Activated naive CD8-positive, alpha-beta T cell (primary cell): ENCODE measurements at regions not wholly inside any gene's neighbourhood (a gene's known extent, or its start where the extent isn't known, plus 50 kb on each side); places are given as distances from the start of the nearest gene placed in this dataset.

Experiments used
- H3K27ac Mint-ChIP-seq: one replicate; pipeline ENCODE4 v1.8.0; 2021; ENCODE audit warnings: mixed read lengths
- H3K27me3 Mint-ChIP-seq: one replicate; pipeline ENCODE4 v1.8.0; 2021; ENCODE audit warnings: mixed read lengths
- H3K36me3 Mint-ChIP-seq: one replicate; pipeline ENCODE4 v1.8.0; 2021; ENCODE audit warnings: mixed read lengths
- H3K4me1 Mint-ChIP-seq: one replicate; pipeline ENCODE4 v1.8.0; 2021; ENCODE audit warnings: low read depth, mixed read lengths
- H3K4me3 Mint-ChIP-seq: one replicate; pipeline ENCODE4 v1.8.0; 2021; ENCODE audit warnings: mild to moderate bottlenecking, mixed read lengths
- H3K9me3 Mint-ChIP-seq: one replicate; pipeline ENCODE4 v1.8.0; 2021; ENCODE audit warnings: low read depth, mixed read lengths

GRCh38 chr1:34695580-34695979, 59.3 kb upstream of the GJB5 start:
- no peaks in the 10 kb centered on the region for H3K9me3 Mint-ChIP-seq
- H3K4me3 Mint-ChIP-seq: no peak overlapping the region
- no peaks in the 10 kb centered on the region for H3K4me1 Mint-ChIP-seq
- H3K27me3 Mint-ChIP-seq: peaks cover 15% of the 10 kb centered on the region
- no peak overlapping the region for H3K27ac Mint-ChIP-seq
- H3K36me3 Mint-ChIP-seq: no peaks in the 10 kb centered on the region

DNA sequence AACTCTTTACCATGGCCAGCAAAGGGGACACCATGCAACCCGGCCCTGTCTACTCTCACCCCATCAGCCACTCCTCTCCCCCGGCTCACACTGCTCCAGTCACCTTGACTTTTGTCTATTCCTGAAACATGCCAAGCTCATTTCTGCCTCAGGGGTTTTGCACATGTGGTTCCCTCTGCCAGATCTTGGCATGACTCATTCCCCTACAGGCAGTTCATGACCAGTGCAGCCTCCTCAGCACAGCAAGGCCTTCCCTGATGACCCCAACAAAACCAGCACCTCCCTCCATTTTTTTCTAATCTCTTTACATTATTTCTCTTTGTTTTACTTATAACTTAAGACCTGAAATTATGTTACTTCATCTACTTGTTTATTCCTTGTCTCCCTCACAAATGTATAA, 58.6 kb upstream of the GJB5 start:
- H3K4me3 Mint-ChIP-seq: no peak overlapping the region
- no peak overlapping the region for H3K27ac Mint-ChIP-seq
- H3K9me3 Mint-ChIP-seq: no peaks in the 10 kb centered on the region
- H3K4me1 Mint-ChIP-seq: no peaks in the 10 kb centered on the region
- H3K27me3 Mint-ChIP-seq: peaks cover 13% of the 10 kb centered on the region
- no peaks in the 10 kb centered on the region for H3K36me3 Mint-ChIP-seq

GRCh38 chr1:34696981-34697380, 57.9 kb upstream of the GJB5 start:
- Mint-ChIP-seq H3K4me3 (no peak overlapping the region), H3K9me3 (no peaks in the 10 kb centered on the region), H3K4me1 (no peaks in the 10 kb centered on the region), H3K36me3 (no peaks in the 10 kb centered on the region), H3K27ac (no peak overlapping the region), H3K27me3 (peaks cover 13% of the 10 kb centered on the region)

DNA sequence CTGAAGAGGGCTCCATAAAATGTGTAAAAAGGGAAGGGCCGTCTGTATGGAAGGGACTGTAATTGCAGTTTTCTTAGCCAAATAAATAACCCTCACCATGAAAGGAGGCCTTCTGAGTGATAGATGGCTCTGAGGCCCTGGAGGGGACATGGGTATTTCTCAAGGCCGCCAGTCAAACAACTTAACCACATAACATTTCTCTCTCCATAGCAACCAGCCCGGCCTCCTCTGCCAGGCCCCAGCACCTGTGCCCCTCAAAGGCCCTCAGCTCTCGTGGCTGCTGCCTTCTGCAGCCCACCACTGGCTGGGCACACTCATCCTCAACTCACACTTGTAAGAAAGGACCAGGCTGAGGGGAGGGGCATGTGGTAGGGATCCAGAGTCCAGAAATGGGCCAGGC, 57.0 kb upstream of the GJB5 start:
- Mint-ChIP-seq H3K4me3 (no peak overlapping the region), H3K36me3 (no peaks in the 10 kb centered on the region), H3K4me1 (no peaks in the 10 kb centered on the region), H3K27me3 (peaks cover 13% of the 10 kb centered on the region), H3K9me3 (no peaks in the 10 kb centered on the region), H3K27ac (no peak overlapping the region)

- H3K4me1 Mint-ChIP-seq: no peaks in the 10 kb centered on the region
- peaks cover 8% of the 10 kb centered on the region for H3K27me3 Mint-ChIP-seq
- no peaks in the 10 kb centered on the region for H3K9me3 Mint-ChIP-seq
Observed at GRCh38 chr1:34701326-34702060, 53.4 kb upstream of the GJB5 start.

More at GRCh38 chr1:34701326-34702060, 53.4 kb upstream of the GJB5 start:
- Mint-ChIP-seq H3K36me3 (no peaks in the 10 kb centered on the region), H3K4me3 (no peak overlapping the region), H3K27ac (no peak overlapping the region)
